Endothelial cell (in vitro differentiated cells): ENCODE measurements at regions not wholly inside any gene's neighbourhood (a gene's known extent, or its start where the extent isn't known, plus 50 kb on each side); places are given as distances from the start of the nearest gene placed in this dataset.

Experiments used
- DNase-seq: peaks from one replicate; pipeline ENCODE4 v3.0.0; 2021; ENCODE audit warnings: low spot score
- H3K27ac Mint-ChIP-seq: one replicate; pipeline ENCODE4 v1.8.0; 2021; ENCODE audit warnings: mixed read lengths, inconsistent platforms; ENCODE audit not compliant: unreplicated experiment
- H3K27me3 Mint-ChIP-seq: one replicate; pipeline ENCODE4 v1.8.0; 2021; ENCODE audit warnings: mild to moderate bottlenecking, moderate library complexity, mixed read lengths, inconsistent platforms; ENCODE audit not compliant: unreplicated experiment
- H3K36me3 Mint-ChIP-seq: one replicate; pipeline ENCODE4 v1.8.0; 2021; ENCODE audit warnings: mild to moderate bottlenecking, low read depth, mixed read lengths, inconsistent platforms; ENCODE audit not compliant: unreplicated experiment
- H3K4me1 Mint-ChIP-seq: one replicate; pipeline ENCODE4 v1.8.0; 2021; ENCODE audit warnings: mild to moderate bottlenecking, mixed read lengths, inconsistent platforms; ENCODE audit not compliant: unreplicated experiment
- H3K4me3 Mint-ChIP-seq: one replicate; pipeline ENCODE4 v1.8.0; 2021; ENCODE audit warnings: mild to moderate bottlenecking, mixed read lengths, inconsistent platforms; ENCODE audit not compliant: unreplicated experiment
- H3K9me3 Mint-ChIP-seq: one replicate; pipeline ENCODE4 v1.8.0; 2021; ENCODE audit warnings: mixed read lengths, inconsistent platforms; ENCODE audit not compliant: unreplicated experiment
- TF ChIP-seq, protein P1 (sequence below): fragments of 200-600 bp; sonication (generic); IDR thresholded peaks from one replicate; pipeline ENCODE4 v1.5.0; 2021; ENCODE audit warnings: antibody characterized with exemption; ENCODE audit not compliant: unreplicated experiment

DNA sequence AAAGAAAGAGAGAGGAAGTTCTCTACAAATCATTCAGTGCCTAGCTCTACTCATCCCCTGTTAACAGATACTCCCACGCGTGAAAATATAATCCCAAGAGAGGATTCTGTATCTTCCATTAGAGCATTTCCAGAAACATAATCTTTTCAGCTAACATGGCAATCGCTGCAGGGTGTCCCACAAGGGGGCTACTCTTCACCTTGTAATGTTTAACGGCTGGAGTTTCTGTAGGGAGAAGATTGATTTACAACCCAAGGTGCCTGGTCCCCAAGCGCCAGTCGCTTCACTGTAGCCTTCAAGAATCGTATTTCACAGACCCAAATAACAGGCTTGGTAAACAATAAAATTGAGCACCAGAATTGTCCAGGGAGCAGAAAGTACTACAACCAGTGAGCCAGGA is 318.7 kb downstream of the TLE1 start:
- H3K4me3 Mint-ChIP-seq = no peak overlapping the region
- TF ChIP-seq, protein P1, sequence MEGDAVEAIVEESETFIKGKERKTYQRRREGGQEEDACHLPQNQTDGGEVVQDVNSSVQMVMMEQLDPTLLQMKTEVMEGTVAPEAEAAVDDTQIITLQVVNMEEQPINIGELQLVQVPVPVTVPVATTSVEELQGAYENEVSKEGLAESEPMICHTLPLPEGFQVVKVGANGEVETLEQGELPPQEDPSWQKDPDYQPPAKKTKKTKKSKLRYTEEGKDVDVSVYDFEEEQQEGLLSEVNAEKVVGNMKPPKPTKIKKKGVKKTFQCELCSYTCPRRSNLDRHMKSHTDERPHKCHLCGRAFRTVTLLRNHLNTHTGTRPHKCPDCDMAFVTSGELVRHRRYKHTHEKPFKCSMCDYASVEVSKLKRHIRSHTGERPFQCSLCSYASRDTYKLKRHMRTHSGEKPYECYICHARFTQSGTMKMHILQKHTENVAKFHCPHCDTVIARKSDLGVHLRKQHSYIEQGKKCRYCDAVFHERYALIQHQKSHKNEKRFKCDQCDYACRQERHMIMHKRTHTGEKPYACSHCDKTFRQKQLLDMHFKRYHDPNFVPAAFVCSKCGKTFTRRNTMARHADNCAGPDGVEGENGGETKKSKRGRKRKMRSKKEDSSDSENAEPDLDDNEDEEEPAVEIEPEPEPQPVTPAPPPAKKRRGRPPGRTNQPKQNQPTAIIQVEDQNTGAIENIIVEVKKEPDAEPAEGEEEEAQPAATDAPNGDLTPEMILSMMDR = no peak
- peaks cover 4% of the 10 kb centered on the region for H3K4me1 Mint-ChIP-seq
- no peak overlapping the region for H3K27ac Mint-ChIP-seq
- H3K36me3 Mint-ChIP-seq = no peaks in the 10 kb centered on the region
- H3K9me3 Mint-ChIP-seq = no peaks in the 10 kb centered on the region
- DNase-seq = no peak
- H3K27me3 Mint-ChIP-seq = no peaks in the 10 kb centered on the region

DNA sequence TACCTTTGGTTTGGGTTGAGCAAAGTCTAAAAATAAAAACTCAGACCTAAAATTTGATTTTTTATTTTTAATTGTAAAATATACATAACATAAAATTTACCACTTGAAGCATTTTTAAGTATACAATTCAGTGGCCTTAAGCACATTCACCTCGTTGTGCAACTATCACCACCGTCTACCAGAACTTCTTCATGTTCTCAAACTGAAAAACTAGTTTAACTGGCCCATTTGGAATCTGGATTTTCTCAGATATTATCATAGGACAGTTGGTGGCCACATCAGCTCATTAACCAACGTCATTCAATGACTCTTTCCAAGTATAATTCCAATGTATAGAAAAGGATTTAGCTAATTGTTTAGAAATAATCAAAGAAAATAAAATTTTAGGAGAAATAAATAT is 319.3 kb downstream of the TLE1 start:
- DNase-seq = no peak
- Mint-ChIP-seq H3K4me3 (no peak overlapping the region), H3K27me3 (no peaks in the 10 kb centered on the region), H3K27ac (no peak overlapping the region), H3K9me3 (no peaks in the 10 kb centered on the region), H3K36me3 (no peaks in the 10 kb centered on the region), H3K4me1 (peaks cover 4% of the 10 kb centered on the region)
- TF ChIP-seq, protein P1 = no peak

DNA sequence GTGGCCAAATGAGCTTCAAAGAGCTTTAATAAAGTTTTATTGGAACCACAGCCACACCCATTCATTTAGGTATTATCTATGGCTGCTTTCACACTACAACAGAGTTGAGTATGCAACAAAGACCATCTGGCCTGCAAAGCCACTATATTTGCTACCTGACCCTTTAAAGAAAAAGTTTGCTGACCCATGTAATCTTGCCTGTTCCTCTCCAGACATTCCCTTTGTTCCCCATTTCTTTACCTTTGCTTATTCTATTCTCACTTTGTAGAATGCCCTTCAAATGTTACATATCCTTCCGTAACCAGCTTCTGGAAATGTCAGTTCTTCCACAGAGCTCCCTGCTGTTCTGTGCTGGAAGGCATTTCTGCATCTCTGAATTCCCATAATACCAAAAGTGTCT is 320.2 kb downstream of the TLE1 start:
- no peaks in the 10 kb centered on the region for H3K27me3 Mint-ChIP-seq
- no peak for DNase-seq
- H3K9me3 Mint-ChIP-seq = no peaks in the 10 kb centered on the region
- H3K27ac Mint-ChIP-seq = no peak overlapping the region
- H3K4me3 Mint-ChIP-seq = no peak overlapping the region
- no peaks in the 10 kb centered on the region for H3K4me1 Mint-ChIP-seq
- no peaks in the 10 kb centered on the region for H3K36me3 Mint-ChIP-seq
- TF ChIP-seq, protein P1 = no peak

DNA sequence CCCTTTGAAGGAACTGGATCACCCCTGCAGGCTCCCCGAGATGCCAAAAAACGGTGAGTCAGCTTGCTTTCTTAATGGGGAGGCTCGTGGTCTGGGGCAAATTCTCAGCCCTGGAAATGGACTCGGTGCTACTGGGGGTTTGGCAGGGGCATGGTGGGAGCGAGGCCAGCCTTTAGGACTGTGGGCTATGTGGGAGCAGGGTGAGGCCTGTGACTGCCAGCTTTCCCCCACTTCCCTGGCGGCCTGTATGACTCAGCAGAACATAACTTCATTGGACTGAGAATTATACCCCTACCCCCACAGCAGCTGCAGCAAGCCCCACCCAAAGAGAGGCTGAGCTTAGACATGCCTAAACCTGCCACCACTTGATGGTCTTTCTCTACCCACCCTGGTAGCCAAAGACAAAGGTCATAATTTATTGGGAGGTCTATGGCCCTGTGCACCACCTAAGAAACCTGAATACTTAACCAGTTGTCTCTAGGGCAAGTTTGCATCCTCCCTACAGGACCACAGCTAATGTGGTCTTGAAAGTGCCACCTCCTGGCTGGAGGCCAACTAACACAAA is 325.3 kb downstream of the TLE1 start:
- Mint-ChIP-seq H3K4me3 (no peak overlapping the region), H3K4me1 (no peaks in the 10 kb centered on the region), H3K36me3 (no peaks in the 10 kb centered on the region), H3K9me3 (no peaks in the 10 kb centered on the region), H3K27me3 (no peaks in the 10 kb centered on the region), H3K27ac (no peak overlapping the region)
- TF ChIP-seq, protein P1 = no peak
- no peak for DNase-seq

DNA sequence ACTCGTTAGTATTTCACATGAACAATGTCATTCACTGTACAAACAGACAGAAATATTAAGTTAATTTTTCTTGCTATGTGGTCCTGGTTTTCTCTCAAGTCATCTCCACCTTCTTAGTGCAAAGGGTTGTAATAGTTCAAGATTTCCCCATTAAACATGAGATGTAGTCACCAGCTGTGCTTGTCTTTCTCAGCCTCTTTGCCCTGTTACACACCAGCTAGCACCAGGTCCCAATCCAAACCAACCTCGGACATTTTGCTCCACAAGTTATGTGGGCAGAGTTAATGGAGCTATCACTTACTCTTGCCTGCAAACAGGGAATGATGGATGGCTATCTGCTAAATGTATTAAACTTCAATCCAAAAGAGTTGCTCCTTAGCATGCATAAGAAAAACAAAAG is 328.1 kb downstream of the TLE1 start:
- TF ChIP-seq, protein P1 = no peak
- DNase-seq = no peak
- no peaks in the 10 kb centered on the region for H3K36me3 Mint-ChIP-seq
- H3K4me3 Mint-ChIP-seq = no peak overlapping the region
- H3K27me3 Mint-ChIP-seq = no peaks in the 10 kb centered on the region
- no peaks in the 10 kb centered on the region for H3K9me3 Mint-ChIP-seq
- H3K27ac Mint-ChIP-seq = no peak overlapping the region
- H3K4me1 Mint-ChIP-seq = no peaks in the 10 kb centered on the region
